ENCODE measurements at regions not wholly inside any gene's neighbourhood (a gene's known extent, or its start where the extent isn't known, plus 50 kb on each side); places are given as distances from the start of the nearest gene placed in this dataset.
A peak's percentile ranks its signal among the peaks of the same experiment; 100 is the strongest.
"Not testable (repeated sequence)": the region's sequence is repeated elsewhere in the genome, so short reads cannot be mapped to it uniquely, and the experiment has no call there.

GRCh38 chr19:33866696-33867095, 70.0 kb downstream of the KCTD15 start:
- DNase-seq (ENCODE audit: low read depth in 2 of 3, low spot score in 2 of 3): no peak

GRCh38 chr19:33868076-33868735, 71.5 kb downstream of the KCTD15 start:
- no peak for DNase-seq (ENCODE audit: low read depth in 2 of 3, low spot score in 2 of 3)

- peak in 2 of 3 donors; percentile 22 to 50 for DNase-seq (ENCODE audit: low read depth in 2 of 3, low spot score in 2 of 3)
Observed at GRCh38 chr19:33868788-33869412, 72.2 kb downstream of the KCTD15 start.

- not testable (repeated sequence) for DNase-seq (ENCODE audit: low read depth in 2 of 3, low spot score in 2 of 3)
Observed at GRCh38 chr19:33870298-33870932, 73.7 kb downstream of the KCTD15 start.

GRCh38 chr19:33871605-33872004, 74.9 kb downstream of the KCTD15 start:
- no peak for DNase-seq (ENCODE audit: low read depth in 2 of 3, low spot score in 2 of 3)

GRCh38 chr19:33872445-33873320, 76.0 kb downstream of the KCTD15 start:
- DNase-seq (ENCODE audit: low read depth in 2 of 3, low spot score in 2 of 3): peak in 1 of 3 donors; percentile 4

GRCh38 chr19:33875071-33875470, 78.4 kb downstream of the KCTD15 start:
- DNase-seq (ENCODE audit: low read depth in 2 of 3, low spot score in 2 of 3): no peak

- no peak for DNase-seq (ENCODE audit: low read depth in 2 of 3, low spot score in 2 of 3)
Observed at GRCh38 chr19:33876192-33876591, 79.5 kb downstream of the KCTD15 start.

GRCh38 chr19:33878030-33878544, 81.4 kb downstream of the KCTD15 start:
- no peak for DNase-seq (ENCODE audit: low read depth in 2 of 3, low spot score in 2 of 3)

GRCh38 chr19:33878910-33879810, 82.5 kb downstream of the KCTD15 start:
- DNase-seq (ENCODE audit: low read depth in 2 of 3, low spot score in 2 of 3): no peak

GRCh38 chr19:33879818-33880575, 83.3 kb downstream of the KCTD15 start:
- no peak for DNase-seq (ENCODE audit: low read depth in 2 of 3, low spot score in 2 of 3)

- DNase-seq (ENCODE audit: low read depth in 2 of 3, low spot score in 2 of 3): peak in 1 of 3 donors; percentile 43
Observed at GRCh38 chr19:33883859-33884519, 87.3 kb downstream of the KCTD15 start.

- DNase-seq (ENCODE audit: low read depth in 2 of 3, low spot score in 2 of 3): no peak
Observed at GRCh38 chr19:33885236-33885635, 88.6 kb downstream of the KCTD15 start.

- DNase-seq (ENCODE audit: low read depth in 2 of 3, low spot score in 2 of 3): no peak
Observed at GRCh38 chr19:33887891-33888290, 91.2 kb downstream of the KCTD15 start.

- no peak for DNase-seq (ENCODE audit: low read depth in 2 of 3, low spot score in 2 of 3)
Observed at GRCh38 chr19:33888665-33889064, 92.0 kb downstream of the KCTD15 start.

- DNase-seq (ENCODE audit: low read depth in 2 of 3, low spot score in 2 of 3): no peak
Observed at GRCh38 chr19:33890569-33890968, 93.9 kb downstream of the KCTD15 start.

- no peak for DNase-seq (ENCODE audit: low read depth in 2 of 3, low spot score in 2 of 3)
Observed at GRCh38 chr19:33891773-33892172, 95.1 kb downstream of the KCTD15 start.

GRCh38 chr19:33894787-33895186, 98.1 kb downstream of the KCTD15 start:
- DNase-seq (ENCODE audit: low read depth in 2 of 3, low spot score in 2 of 3): no peak

- no peak for DNase-seq (ENCODE audit: low read depth in 2 of 3, low spot score in 2 of 3)
Observed at GRCh38 chr19:33895366-33895765, 98.7 kb downstream of the KCTD15 start.
